Glutamatergic neuron (in vitro differentiated cells): ENCODE measurements at regions not wholly inside any gene's neighbourhood (a gene's known extent, or its start where the extent isn't known, plus 50 kb on each side); places are given as distances from the start of the nearest gene placed in this dataset.

Source experiments
- DNase-seq: peaks from one replicate; pipeline ENCODE4 v3.0.0; 2022
- H3K27ac Mint-ChIP-seq: one replicate; pipeline ENCODE4 v1.8.0; 2020; ENCODE audit warnings: mild to moderate bottlenecking, mixed read lengths, inconsistent platforms; ENCODE audit not compliant: unreplicated experiment
- H3K27me3 Mint-ChIP-seq: one replicate; pipeline ENCODE4 v1.8.0; 2020; ENCODE audit warnings: mild to moderate bottlenecking, moderate library complexity, mixed read lengths, inconsistent platforms; ENCODE audit not compliant: unreplicated experiment
- H3K36me3 Mint-ChIP-seq: one replicate; pipeline ENCODE4 v1.8.0; 2020; ENCODE audit warnings: mild to moderate bottlenecking, mixed read lengths, inconsistent platforms; ENCODE audit not compliant: unreplicated experiment
- H3K4me1 Mint-ChIP-seq: one replicate; pipeline ENCODE4 v1.8.0; 2020; ENCODE audit warnings: mild to moderate bottlenecking, low read depth, mixed read lengths, inconsistent platforms; ENCODE audit not compliant: unreplicated experiment
- H3K4me3 Mint-ChIP-seq: one replicate; pipeline ENCODE4 v1.8.0; 2020; ENCODE audit warnings: mild to moderate bottlenecking, mixed read lengths, inconsistent platforms; ENCODE audit not compliant: unreplicated experiment
- H3K9me3 Mint-ChIP-seq: one replicate; pipeline ENCODE4 v1.8.0; 2020; ENCODE audit warnings: mild to moderate bottlenecking, moderate library complexity, mixed read lengths, inconsistent platforms; ENCODE audit not compliant: unreplicated experiment
- CTCF ChIP-seq: fragments of 200-600 bp; sonication (generic); IDR thresholded peaks from one replicate; pipeline ENCODE4 v1.5.0; 2021; ENCODE audit not compliant: partially characterized antibody, unreplicated experiment

- no peaks in the 10 kb centered on the region for H3K27me3 Mint-ChIP-seq
- H3K27ac Mint-ChIP-seq = no peak overlapping the region
- H3K36me3 Mint-ChIP-seq = no peaks in the 10 kb centered on the region
Measured at GRCh38 chr1:187862506-187862905, 1033.8 kb downstream of the PLA2G4A start.

GRCh38 chr1:187870552-187870951, 1041.8 kb downstream of the PLA2G4A start:
- Mint-ChIP-seq H3K36me3 (no peaks in the 10 kb centered on the region), H3K9me3 (peaks cover 4% of the 10 kb centered on the region), H3K4me3 (no peak overlapping the region), H3K4me1 (peaks cover 41% of the 10 kb centered on the region), H3K27me3 (no peaks in the 10 kb centered on the region), H3K27ac (peak overlapping the region; percentile 80)
- TF ChIP-seq CTCF = no peak
- no peak for DNase-seq

More at GRCh38 chr1:187862506-187862905, 1033.8 kb downstream of the PLA2G4A start:
- H3K9me3 Mint-ChIP-seq = no peaks in the 10 kb centered on the region
- no peak for DNase-seq
- peaks cover 13% of the 10 kb centered on the region for H3K4me1 Mint-ChIP-seq
- TF ChIP-seq CTCF = no peak
- H3K4me3 Mint-ChIP-seq = no peak overlapping the region

- no peak for DNase-seq
- no peaks in the 10 kb centered on the region for H3K27me3 Mint-ChIP-seq
- H3K9me3 Mint-ChIP-seq = peaks cover 4% of the 10 kb centered on the region
- H3K27ac Mint-ChIP-seq = peak overlapping the region; percentile 80
- H3K4me3 Mint-ChIP-seq = peak overlapping the region; percentile 0
- no peaks in the 10 kb centered on the region for H3K36me3 Mint-ChIP-seq
- H3K4me1 Mint-ChIP-seq = peaks cover 41% of the 10 kb centered on the region
- TF ChIP-seq CTCF = no peak
Measured at GRCh38 chr1:187871177-187871845, 1042.6 kb downstream of the PLA2G4A start.

GRCh38 chr1:187872550-187872949, 1043.8 kb downstream of the PLA2G4A start:
- Mint-ChIP-seq H3K9me3 (peaks cover 4% of the 10 kb centered on the region), H3K27ac (peak overlapping the region; percentile 49), H3K27me3 (no peaks in the 10 kb centered on the region), H3K36me3 (no peaks in the 10 kb centered on the region), H3K4me3 (no peak overlapping the region), H3K4me1 (peaks cover 46% of the 10 kb centered on the region)
- no peak for TF ChIP-seq CTCF
- no peak for DNase-seq

GRCh38 chr1:187873126-187873525, 1044.4 kb downstream of the PLA2G4A start:
- peaks cover 4% of the 10 kb centered on the region for H3K9me3 Mint-ChIP-seq
- H3K4me3 Mint-ChIP-seq = peak overlapping the region; percentile 40
- H3K4me1 Mint-ChIP-seq = peaks cover 47% of the 10 kb centered on the region
- no peak for TF ChIP-seq CTCF
- no peaks in the 10 kb centered on the region for H3K36me3 Mint-ChIP-seq
- DNase-seq = no peak
- peak overlapping the region; percentile 45 for H3K27ac Mint-ChIP-seq
- no peaks in the 10 kb centered on the region for H3K27me3 Mint-ChIP-seq
